Activated T-helper 9 cell treated with anti-CD3 and anti-CD28 coated beads, Interleukin-2, amount 50 U/mL, for 16 hours (primary cell): ENCODE measurements at regions not wholly inside any gene's neighbourhood (a gene's known extent, or its start where the extent isn't known, plus 50 kb on each side); places are given as distances from the start of the nearest gene placed in this dataset.

Source experiments
- DNase-seq: peaks from one replicate; pipeline ENCODE4 v3.0.0-alpha.2; 2020; ENCODE audit warnings: low read depth

GRCh38 chr3:124277144-124277890 lies 285.4 kb upstream of the ROPN1 start:
- DNase-seq: no peak

GRCh38 chr3:124281453-124282316 lies 289.8 kb upstream of the ROPN1 start:
- DNase-seq: no peak

GRCh38 chr3:124282751-124283651 lies 291.1 kb upstream of the ROPN1 start:
- no peak for DNase-seq

- no peak for DNase-seq
Measured at GRCh38 chr3:124283652-124284023, 291.7 kb upstream of the ROPN1 start.

- no peak for DNase-seq
Measured at GRCh38 chr3:124288996-124289395, 297.1 kb upstream of the ROPN1 start.

- DNase-seq: no peak
Measured at GRCh38 chr3:124291008-124291407, 299.1 kb upstream of the ROPN1 start.

- no peak for DNase-seq
Measured at GRCh38 chr3:124292329-124292728, 300.4 kb upstream of the ROPN1 start.

GRCh38 chr3:124293584-124293983 lies 301.7 kb upstream of the ROPN1 start:
- DNase-seq: no peak

GRCh38 chr3:124295362-124295761 lies 303.4 kb upstream of the ROPN1 start:
- DNase-seq: no peak

- no peak for DNase-seq
Measured at GRCh38 chr3:124296406-124296805, 304.5 kb upstream of the ROPN1 start.

GRCh38 chr3:124297062-124297980 lies 305.4 kb upstream of the ROPN1 start:
- no peak for DNase-seq

GRCh38 chr3:124298301-124298700 lies 306.4 kb upstream of the ROPN1 start:
- no peak for DNase-seq

- no peak for DNase-seq
Measured at GRCh38 chr3:124298951-124299350, 307.0 kb upstream of the ROPN1 start.

GRCh38 chr3:124299831-124300230 lies 307.9 kb upstream of the ROPN1 start:
- DNase-seq: no peak

GRCh38 chr3:124300416-124300815 lies 308.5 kb upstream of the ROPN1 start:
- no peak for DNase-seq

- no peak for DNase-seq
Measured at GRCh38 chr3:124303305-124303910, 311.5 kb upstream of the ROPN1 start.

GRCh38 chr3:124306665-124307064 lies 314.7 kb upstream of the ROPN1 start:
- no peak for DNase-seq

- DNase-seq: no peak
Measured at GRCh38 chr3:124313621-124314020, 321.7 kb upstream of the ROPN1 start.

GRCh38 chr3:124315215-124316033 lies 323.5 kb upstream of the ROPN1 start:
- DNase-seq: no peak

GRCh38 chr3:124316034-124316287 lies 324.0 kb upstream of the ROPN1 start:
- no peak for DNase-seq
